Stimulated activated CD8-positive, alpha-beta memory T cell treated with anti-CD3 and anti-CD28 coated beads, Interleukin-12 subunit alpha, Interleukin-12 subunit beta, amount 100 ng/mL, for 24 hours (primary cell): ENCODE measurements at regions not wholly inside any gene's neighbourhood (a gene's known extent, or its start where the extent isn't known, plus 50 kb on each side); places are given as distances from the start of the nearest gene placed in this dataset.

Experiments
- DNase-seq: peaks from one replicate; pipeline ENCODE4 v3.0.0-alpha.2; 2020; ENCODE audit errors: extremely low read depth

DNA sequence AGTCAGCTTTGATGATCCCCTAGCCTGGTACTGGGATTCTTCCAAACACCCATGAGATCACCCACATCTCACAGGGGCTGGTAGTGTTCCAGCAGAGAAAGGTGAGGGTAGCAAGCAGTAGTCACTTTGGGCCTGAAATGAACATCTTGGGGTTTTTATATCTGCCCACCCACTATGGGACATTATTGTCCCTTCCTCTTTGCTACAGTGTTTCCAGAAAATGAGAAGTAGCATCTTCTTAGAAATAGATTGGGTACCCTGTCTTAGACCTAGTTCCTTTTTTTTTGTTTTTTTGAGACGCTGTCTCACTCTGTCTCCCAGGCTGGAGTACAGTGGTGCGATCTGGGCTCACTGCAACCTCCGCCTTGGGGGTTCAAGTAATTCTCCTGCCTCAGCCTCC lies 249.2 kb upstream of the ANKRD55 start:
- DNase-seq = no peak

DNA sequence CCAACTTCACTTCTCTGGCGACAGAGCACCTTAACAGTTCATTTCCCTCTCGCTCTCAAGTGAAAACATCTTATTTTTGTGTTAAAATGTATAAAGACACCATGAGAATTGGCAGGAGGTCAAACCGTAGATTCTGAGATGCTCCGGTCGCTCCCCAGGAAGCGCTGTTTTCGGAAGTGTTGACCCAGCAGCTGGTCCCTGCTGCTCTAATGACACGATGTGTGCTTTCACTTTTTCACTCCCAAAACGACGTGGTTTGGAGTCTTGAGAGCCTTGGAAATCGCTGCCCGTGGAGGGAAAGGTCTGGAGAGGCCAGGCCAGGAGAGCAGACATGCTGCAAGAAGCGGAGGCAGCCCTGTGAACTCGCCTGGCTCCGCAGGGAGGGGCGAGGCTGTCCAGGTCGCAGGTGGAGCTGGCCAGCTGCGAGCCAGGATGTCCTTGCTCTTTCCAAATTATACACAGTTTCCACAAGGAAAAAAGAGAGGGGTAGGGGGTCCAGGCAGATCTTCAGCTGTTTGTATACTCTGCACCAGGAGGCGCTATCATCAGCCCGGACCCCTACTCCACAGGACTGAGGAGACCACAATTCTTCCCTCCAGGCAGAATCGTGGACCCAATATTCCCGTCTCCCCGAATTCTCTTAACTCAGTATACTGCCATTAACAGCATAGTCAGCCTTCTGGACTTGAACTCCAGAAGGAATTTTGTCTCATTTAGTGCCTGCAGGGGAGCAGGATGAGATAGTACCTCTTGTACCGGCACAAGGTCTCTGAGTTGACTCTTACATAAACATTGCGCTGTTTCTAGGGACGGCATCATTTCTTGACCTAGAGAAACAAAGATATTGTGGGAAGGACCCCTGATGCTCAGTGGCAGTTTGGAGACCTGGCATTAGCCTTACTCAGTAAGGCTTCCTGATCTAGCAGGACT lies 248.6 kb upstream of the ANKRD55 start:
- DNase-seq = no peak

DNA sequence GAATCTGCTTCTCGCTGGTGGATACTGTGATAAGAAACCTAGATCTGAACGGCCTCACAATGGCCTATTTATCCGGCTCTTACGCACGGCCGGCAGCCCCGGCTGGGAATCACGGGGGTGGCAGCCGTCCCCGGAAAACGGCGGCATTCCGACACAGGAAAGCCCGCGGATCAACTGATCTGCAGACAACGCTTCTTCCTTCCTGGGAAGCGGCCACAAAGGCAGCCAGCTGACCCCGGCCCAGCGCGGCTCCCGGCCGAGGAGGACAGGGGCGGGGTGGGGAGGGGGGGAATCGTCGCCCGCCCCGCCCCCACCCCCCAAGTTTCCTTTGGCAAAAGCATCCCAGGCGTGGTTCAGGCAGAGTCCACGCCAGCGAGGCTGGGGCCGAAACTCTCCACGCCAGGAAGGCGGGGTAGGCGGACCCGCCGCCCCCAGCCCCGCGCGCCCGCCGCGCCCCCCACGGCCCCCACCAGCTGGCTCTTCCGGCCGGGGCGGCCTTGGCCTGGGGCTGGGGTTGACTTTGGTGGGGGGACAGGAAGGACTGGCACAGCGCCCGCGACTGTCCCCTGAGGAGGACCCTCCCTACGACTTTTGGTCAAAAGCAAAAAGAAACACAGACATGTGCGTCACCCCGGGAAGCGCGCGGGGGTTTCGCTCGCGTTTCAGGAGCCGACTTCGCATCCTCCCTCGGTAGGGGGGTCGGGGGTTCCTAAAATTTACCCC lies 247.7 kb upstream of the ANKRD55 start:
- DNase-seq = no peak

DNA sequence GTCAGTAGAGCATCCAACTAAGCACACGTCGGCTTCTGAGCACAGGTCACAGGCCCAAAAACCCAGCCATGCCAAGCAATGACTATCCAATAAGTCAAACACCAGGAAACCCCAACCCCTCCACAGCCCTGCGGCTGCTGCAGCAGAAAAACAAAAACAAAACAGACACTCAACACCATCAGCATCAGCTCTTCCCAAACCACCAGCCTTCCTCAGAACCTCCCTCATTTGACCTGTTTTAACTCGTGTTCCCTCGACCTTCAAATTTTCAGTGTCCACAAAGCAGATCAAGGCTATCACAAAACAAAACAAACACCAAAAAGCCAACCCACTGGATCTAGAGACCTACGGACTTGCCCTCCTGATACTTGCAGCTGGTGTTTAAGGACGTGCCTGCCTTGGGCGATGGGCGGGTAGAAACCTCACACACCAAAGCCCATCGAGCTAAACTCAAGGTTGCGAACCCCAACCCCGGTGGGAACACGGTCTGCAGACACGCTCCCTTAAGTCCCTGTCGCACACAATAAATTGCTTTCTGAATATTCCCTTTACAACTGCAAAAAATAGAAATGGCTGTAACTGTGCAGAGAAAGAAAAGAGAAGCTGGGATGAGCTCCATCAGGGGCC lies 247.1 kb upstream of the ANKRD55 start:
- DNase-seq = no peak

GRCh38 chr5:56479696-56480077 lies 246.6 kb upstream of the ANKRD55 start:
- DNase-seq = no peak

GRCh38 chr5:56479126-56479525 lies 246.0 kb upstream of the ANKRD55 start:
- DNase-seq = no peak

DNA sequence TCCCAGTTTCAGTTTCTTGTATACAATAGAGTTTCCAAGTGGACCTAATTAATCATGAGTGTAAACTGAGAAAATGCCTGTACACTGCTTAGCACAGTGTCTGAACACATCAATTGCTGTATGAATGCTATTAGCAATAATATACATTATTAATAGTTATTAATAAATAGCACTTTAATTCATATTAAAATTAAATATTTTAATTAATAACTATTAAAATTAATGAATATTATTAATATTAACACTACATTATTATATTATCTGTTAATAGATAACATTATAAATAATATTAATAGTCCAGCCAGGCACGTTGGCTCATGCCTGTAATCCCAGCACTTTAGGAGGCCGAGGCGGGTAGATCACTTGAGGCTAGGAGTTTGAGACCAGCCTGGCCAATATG lies 244.9 kb upstream of the ANKRD55 start:
- DNase-seq = no peak

GRCh38 chr5:56476487-56476856 lies 243.3 kb upstream of the ANKRD55 start:
- DNase-seq = no peak

DNA sequence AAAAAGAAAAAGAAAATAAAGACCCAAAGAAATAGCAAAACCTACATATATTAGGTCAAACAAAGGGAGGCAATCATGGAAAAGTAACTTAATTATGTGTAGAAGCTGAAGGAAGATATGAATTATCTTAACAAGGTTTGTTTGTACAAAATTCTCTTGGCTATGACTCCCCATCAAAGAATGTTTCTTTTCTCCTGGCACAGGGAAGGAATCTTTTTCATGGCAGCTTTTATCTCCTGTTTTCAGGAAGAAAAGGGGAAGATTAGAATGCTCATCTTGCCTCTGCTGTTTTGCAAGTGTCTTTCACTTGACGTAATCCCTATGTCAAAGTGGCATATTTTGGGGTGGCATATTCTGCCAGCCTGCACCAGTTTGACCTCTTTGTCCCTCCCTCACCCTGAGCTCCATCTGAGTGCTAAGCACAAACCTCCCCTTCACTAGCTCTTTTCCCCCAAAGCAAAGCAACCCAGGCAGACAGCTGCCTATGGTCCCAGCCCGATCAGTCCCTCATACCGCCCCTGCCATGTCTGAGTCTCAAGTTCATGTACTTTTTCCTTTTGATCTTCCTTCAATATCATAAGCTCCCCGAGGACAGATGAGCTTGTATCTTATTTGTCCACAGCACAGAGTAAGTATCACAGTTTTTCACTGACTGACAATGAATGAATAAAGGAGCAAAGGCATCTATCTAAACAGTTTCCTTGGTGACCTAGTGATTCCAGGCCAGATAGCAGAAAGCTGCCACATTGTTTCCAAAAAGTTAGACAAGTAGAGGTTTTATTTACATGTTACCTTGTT lies 242.8 kb upstream of the ANKRD55 start:
- no peak for DNase-seq

DNA sequence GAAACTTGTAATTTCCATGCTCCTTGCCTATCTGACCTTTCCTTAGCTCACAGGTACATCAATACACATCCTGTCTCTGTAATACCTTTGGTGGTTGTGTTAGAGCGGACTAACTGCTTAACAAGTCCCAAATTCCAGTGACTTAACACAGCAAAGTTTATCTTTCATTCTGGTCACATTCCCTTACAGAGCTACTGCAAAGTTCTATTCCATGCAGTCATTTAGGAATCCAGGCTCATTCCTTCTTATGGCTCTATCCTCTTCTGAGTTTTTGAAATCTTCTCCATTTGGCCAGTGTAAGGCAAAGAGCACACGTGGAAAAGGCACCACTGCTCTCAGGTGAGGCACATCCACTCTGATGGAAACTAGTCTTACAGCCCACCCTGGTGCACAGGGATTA lies 238.6 kb upstream of the ANKRD55 start:
- no peak for DNase-seq

DNA sequence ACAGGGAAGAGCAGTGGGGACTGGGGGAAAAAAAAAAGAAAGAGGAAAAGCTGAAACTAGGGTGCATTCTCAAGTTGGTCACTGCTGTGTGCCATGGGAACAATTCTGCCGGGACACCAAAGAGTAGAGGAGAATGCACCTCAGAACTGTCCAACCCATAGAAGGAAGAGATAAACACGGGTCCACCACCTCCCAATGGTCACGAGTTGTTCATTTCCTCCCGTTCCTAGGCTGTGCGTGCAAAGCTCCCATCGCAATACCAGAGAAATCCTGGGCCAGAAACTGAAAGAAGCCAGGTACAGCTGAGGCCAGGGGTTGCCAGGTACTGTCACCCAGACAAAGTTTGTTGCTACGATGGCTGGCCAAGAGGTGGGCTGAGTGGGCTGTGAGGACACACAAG lies 236.9 kb upstream of the ANKRD55 start:
- DNase-seq = no peak

DNA sequence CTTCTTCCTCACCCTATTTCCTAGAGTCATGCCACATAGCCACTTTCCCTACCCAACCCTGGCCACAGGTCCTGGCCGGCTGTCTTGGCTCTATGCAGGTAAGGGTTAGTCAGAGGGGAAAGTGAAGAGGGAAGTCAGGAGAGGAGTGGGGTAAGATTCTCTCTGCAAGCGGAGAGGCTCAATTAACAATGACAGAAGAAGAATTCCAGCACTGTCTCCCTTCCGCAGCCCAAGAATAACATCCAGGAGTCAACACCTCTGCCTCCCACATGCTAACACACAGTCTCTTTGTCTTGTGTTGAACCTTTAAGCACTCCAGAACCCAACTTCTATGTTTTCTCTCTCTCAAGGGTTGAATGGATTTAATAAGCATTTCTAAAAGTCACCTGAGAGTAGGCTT lies 235.1 kb upstream of the ANKRD55 start:
- DNase-seq = no peak

GRCh38 chr5:56467176-56467717 lies 234.1 kb upstream of the ANKRD55 start:
- DNase-seq = no peak

DNA sequence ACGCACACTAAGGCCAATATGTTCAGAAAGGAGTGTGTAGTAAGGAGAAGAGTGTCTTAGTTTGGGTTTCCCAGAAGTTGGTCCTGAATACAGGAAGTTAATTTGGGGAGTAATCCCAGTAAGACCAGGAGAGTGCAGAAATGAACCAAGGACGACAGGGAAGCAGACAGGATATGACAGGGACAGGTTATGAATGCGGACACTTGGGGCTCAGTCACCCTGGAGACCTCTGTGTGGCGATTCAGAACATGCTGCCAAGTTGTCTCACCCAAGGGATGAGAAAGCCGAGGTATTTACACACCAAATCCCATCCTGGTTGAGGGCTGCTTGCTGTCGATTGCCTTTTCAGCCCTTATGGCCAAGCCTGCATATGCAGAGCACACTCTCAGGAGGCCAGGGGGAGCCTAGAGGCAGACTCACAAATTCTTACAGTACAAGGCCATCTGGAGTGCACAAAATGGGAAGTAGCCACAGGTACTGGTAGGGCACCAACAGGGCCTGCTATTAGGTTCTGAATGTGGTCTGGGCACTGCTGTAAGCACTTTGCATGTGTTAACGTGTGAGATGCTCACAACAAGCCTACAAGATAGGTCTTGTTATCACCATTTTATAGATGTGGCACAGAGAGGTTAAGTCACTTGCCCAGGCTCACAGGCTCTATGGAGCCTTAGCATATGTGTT lies 233.1 kb upstream of the ANKRD55 start:
- no peak for DNase-seq

DNA sequence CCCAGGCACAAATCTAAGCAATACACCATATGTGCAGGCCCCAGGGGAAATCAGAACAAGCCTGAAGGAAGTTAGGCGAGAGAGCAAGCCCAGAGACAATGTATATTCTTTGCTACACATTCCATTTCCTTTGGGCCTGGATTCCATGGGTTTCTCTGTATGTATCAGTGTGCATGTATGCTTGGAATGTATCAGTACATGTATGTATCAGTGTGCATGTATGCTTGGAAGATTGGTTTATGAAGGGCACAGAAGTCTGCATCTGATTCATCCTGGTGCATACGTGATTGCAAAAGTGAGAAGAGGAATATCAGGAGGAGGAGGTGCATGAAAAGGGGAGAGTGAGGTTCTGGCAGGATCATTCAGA lies 232.6 kb upstream of the ANKRD55 start:
- no peak for DNase-seq

GRCh38 chr5:56464935-56465768 lies 232.0 kb upstream of the ANKRD55 start:
- DNase-seq = no peak

- DNase-seq = no peak
Measured at GRCh38 chr5:56463944-56464571, 230.9 kb upstream of the ANKRD55 start.

DNA sequence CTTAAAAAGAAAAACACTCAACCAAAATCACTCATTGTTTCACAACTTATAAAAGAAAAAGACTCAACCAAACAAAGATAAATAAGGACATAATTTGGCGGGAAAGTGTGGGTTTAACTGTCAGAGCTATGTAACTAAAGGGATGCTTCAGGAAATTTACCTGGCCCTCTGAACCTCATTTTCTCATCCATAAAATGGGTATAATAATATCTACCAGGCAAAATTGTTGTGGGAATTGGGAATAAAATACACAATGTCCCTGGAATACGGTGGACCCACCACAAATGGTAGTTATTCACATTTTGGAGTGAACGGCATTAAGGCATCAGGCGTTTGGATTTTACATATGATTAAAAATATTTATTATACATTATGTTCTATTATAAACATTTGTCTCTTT lies 228.5 kb upstream of the ANKRD55 start:
- DNase-seq = no peak

GRCh38 chr5:56460681-56461191 lies 227.6 kb upstream of the ANKRD55 start:
- no peak for DNase-seq

GRCh38 chr5:56460195-56460546 lies 227.0 kb upstream of the ANKRD55 start:
- no peak for DNase-seq
